HUES64 (cell line): ENCODE measurements at regions not wholly inside any gene's neighbourhood (a gene's known extent, or its start where the extent isn't known, plus 50 kb on each side); places are given as distances from the start of the nearest gene placed in this dataset.

ENCODE experiments used
- H3K27ac ChIP-seq: 2 replicates; pipeline ENCODE4 v1.7.0; 2013; ENCODE audit warnings: low read depth, low read length, inconsistent platforms
- H3K27me3 ChIP-seq: 2 replicates; pipeline ENCODE4 v1.6.1; 2013; ENCODE audit warnings: mild to moderate bottlenecking, low read length; ENCODE audit not compliant: insufficient read depth
- H3K36me3 ChIP-seq: 2 replicates; pipeline ENCODE4 v1.6.1; 2013; ENCODE audit warnings: mild to moderate bottlenecking, low read length; ENCODE audit not compliant: insufficient read depth
- H3K4me1 ChIP-seq: 2 replicates; pipeline ENCODE4 v1.6.1; 2013; ENCODE audit warnings: mild to moderate bottlenecking, low read length, moderate library complexity; ENCODE audit not compliant: insufficient read depth
- H3K4me3 ChIP-seq: 2 replicates; pipeline ENCODE4 v1.5.1; 2013; ENCODE audit warnings: mild to moderate bottlenecking, low read length, moderate library complexity
- H3K9ac ChIP-seq: 2 replicates; pipeline ENCODE4 v1.6.1; 2013; ENCODE audit warnings: mild to moderate bottlenecking, low read depth, low read length
- H3K9me3 ChIP-seq: 2 replicates; pipeline ENCODE4 v1.6.1; 2013; ENCODE audit warnings: low read depth, low read length; ENCODE audit not compliant: insufficient read depth
- WGBS: fragments of 150-250, 120-280 bp; methylation state at CpG from one replicate; pipeline ENCODE4 v1.1.7; 2013; ENCODE audit warnings: missing lambda C conversion rate; 5-methylcytosine and 5-hydroxymethylcytosine counted together

DNA sequence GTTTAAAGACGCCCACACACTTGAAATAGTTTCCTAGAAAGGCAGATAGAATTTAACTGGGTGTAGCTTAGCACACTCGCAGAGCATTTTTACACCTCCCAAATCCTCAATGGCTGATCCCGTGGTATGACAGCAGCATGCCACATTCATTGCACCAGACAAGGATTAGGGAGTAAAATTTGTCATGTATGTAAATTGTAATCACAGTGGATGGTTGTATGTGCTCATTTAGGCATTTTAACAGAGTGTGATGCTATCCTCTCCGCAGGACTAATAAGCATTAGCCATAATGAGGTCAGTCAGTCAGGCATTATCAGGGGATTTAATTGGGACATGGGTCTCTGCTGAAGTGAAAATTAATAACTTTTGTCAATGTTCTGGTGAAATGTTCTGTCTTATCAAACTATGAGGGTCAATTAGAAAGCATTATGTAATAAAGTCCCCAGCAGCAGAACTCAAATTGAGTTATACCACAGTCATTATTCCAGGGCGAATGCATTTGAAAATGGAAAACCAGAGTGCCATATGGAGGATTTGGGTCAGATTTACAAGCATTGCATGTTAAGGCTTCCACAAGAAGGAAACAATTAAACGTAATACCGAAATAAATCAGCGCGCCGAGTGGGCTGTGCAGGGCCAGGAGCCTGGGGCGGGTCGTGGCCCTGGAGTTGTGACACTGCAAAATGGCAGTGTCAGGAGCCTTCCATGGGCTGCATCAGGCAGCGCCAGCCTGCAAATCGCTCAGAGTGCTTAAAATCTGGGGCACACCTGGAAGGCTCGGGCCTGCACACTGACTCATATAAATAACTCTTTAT, 602.2 kb downstream of the BNC2 start:
- Histone ChIP-seq H3K27ac (no peak overlapping the region), H3K9me3 (no peaks in the 10 kb centered on the region), H3K4me3 (no peak overlapping the region), H3K9ac (no peak overlapping the region), H3K36me3 (no peaks in the 10 kb centered on the region), H3K4me1 (0 out of 2 replicates have a peak, but pooled peaks cover 4% of the 10 kb centered on the region), H3K27me3 (no peaks in the 10 kb centered on the region)
- 91% methylated on average over 15 of the region's 15 CpGs for WGBS

DNA sequence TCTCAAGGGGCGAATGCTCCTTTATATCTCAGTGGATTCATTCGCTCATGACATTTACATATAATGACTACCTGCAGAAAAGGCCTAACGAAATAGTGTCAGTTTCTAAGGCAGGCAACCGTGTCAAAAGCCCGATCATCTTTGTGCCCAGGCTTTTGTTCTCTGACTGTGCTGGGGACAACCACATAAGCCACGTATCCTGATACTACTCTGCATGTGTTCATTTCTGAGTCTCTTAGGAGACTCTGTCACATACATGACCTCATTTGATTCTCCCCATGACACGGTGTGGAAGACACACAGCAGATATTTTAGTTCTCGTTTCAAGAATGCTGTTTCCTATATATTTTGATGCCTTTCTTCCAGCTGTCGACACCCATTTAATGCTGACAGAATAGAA, 598.5 kb downstream of the BNC2 start:
- Histone ChIP-seq H3K9ac (no peak overlapping the region), H3K4me3 (no peak overlapping the region), H3K36me3 (no peaks in the 10 kb centered on the region), H3K27ac (no peak overlapping the region), H3K4me1 (0 out of 2 replicates have a peak, but pooled peaks cover 4% of the 10 kb centered on the region), H3K27me3 (no peaks in the 10 kb centered on the region), H3K9me3 (no peaks in the 10 kb centered on the region)
- WGBS: 89% methylated on average over 9 of the region's 9 CpGs

DNA sequence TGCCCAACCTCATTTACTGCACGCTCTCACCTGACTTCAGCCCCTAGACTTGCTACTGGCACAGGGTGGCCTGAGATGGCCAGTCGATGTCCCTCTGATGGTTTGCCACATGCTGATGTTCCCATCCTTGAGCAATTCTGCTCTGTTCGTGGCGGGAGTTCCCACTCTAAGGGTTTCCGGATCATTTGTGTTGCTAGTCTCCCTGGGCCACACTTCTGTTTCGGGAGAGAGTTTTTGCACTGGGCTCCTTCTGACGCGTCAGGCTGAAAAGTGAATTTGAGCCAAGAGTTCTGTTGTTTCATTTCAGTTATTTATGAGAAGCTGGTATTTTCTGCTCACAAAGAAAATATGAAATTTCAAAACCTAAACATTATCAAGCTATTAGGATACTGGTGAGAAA, 597.7 kb downstream of the BNC2 start:
- no peak overlapping the region for H3K9ac ChIP-seq
- no peaks in the 10 kb centered on the region for H3K36me3 ChIP-seq
- no peaks in the 10 kb centered on the region for H3K27me3 ChIP-seq
- H3K9me3 ChIP-seq: no peaks in the 10 kb centered on the region
- no peak overlapping the region for H3K4me3 ChIP-seq
- H3K4me1 ChIP-seq: 0 out of 2 replicates have a peak, but pooled peaks cover 1% of the 10 kb centered on the region
- H3K27ac ChIP-seq: no peak overlapping the region
- 93% methylated on average over 8 of the region's 8 CpGs for WGBS

DNA sequence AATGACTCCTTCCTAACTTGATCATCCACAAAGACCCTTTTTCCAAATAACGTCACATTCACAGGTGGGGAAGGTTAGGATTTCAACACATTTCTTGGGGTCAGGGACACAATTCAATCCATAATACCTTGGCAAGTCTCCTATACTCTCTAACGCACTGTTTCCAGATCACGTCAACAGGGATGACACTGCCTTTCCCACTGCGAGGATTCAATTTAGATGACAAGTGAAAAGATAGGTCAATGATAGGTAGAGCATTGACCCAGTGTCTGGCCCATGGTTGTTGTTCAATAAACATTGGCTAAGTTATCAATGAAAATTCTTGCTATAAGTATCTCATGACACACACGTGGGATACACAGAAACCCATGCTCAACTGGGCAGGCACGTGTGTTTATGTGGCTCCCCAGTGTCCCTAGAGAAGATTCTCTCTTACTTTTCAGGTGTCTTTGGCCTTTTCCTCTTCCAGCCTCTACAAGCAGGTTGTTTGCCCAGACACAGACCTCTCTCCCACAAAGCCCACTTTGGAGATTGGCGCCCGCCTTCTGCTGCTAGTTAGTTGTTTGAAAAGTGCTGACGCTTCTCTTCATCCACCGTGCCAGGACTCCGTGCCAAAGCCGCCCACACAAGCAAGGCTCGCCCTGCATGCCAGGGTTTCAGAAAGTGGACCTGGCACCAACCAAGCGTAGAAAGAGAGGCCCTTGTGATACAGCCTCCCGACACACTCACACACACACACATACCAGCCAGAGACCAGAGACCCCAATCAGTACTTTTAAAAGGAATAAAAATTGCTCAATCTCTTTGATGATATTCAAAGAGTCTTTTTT, 594.5 kb downstream of the BNC2 start:
- no peak overlapping the region for H3K4me3 ChIP-seq
- H3K9me3 ChIP-seq: no peaks in the 10 kb centered on the region
- no peaks in the 10 kb centered on the region for H3K27me3 ChIP-seq
- H3K9ac ChIP-seq: no peak overlapping the region
- H3K36me3 ChIP-seq: no peaks in the 10 kb centered on the region
- H3K27ac ChIP-seq: no peak overlapping the region
- H3K4me1 ChIP-seq: no peaks in the 10 kb centered on the region
- WGBS: 98% methylated on average over 15 of the region's 15 CpGs

DNA sequence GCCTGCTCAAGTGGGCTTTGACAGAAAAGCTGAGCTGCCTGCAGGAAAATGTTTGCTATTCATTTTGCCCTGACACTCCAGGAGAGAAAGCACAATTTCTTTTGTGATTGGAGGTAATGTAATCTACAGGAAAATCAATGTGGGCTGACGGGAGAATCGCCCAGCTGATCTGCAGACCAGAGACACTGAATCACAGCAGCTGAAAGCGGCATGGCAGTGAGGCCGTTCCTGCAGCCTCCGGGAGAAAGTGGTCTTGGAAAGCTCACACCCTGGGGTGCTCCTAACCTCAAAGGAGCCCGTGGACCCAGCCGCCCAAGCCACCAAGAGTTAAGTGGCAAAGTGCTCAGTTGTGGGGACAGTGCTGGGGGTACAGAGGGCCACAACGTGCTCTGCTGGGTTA, 593.6 kb downstream of the BNC2 start:
- Histone ChIP-seq H3K27me3 (no peaks in the 10 kb centered on the region), H3K4me1 (no peaks in the 10 kb centered on the region), H3K27ac (no peak overlapping the region), H3K9ac (no peak overlapping the region), H3K36me3 (no peaks in the 10 kb centered on the region), H3K4me3 (no peak overlapping the region), H3K9me3 (no peaks in the 10 kb centered on the region)
- 90% methylated on average over 8 of the region's 8 CpGs for WGBS

DNA sequence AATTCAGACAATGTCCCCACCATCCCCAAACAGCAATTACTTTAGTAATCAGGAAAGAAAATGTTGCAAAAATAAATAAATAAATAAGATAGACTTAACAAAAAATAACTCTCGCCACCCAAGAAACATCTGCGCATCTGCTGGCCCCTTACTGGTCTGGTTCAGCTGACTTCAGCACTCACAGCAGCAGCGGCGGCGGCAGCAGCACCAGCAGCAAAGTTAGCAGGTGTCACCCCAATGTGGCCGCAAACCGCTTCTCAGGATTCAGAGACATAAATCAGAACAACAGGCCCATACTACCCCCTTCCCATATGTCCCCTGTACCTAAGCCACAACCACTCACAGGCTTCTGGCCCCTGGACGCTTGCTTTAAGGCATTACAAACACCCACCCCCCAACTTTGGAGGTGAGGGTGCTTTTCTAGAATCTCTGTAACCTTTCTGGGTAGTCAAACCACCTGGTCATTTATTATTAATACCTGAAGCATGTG, 593.0 kb downstream of the BNC2 start:
- Histone ChIP-seq H3K4me3 (no peak overlapping the region), H3K36me3 (no peaks in the 10 kb centered on the region), H3K4me1 (no peaks in the 10 kb centered on the region), H3K9me3 (no peaks in the 10 kb centered on the region), H3K9ac (no peak overlapping the region), H3K27ac (no peak overlapping the region), H3K27me3 (no peaks in the 10 kb centered on the region)
- 85% methylated on average over 8 of the region's 8 CpGs for WGBS

DNA sequence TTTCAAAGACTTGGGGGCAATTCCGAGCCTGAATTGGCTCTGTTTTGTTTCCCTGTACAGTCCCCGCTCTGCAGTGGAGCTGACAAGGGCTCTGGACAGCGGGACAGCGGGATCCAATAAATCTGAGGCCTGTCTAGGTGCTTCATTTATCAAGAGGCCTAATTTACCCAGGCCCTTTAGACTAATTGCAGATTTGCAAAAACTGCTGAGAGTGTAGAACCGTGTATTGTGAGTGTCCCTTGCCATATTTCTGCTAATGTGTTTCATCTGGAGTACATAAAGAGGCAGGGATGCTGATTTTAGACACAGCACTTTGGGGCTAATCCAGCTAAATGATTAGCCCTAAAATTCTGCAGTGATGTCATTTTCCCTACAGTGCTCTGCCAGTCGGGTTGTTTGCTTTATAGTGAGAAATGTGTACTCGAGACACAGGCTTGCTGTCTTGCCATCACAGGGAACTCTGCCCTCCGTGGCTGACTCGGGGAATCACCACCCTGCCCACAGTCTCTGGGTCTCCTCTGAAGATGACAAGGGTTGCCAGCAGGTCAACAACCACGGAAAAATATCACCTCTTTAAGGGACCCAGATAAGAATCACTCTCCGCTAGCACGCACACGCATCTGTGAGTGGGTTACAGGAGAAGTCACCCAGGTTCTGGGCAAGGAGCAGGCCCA, 592.0 kb downstream of the BNC2 start:
- no peaks in the 10 kb centered on the region for H3K27me3 ChIP-seq
- 92% methylated on average over 13 of the region's 13 CpGs for WGBS
- no peaks in the 10 kb centered on the region for H3K36me3 ChIP-seq
- no peak overlapping the region for H3K4me3 ChIP-seq
- no peaks in the 10 kb centered on the region for H3K9me3 ChIP-seq
- no peaks in the 10 kb centered on the region for H3K4me1 ChIP-seq
- H3K9ac ChIP-seq: no peak overlapping the region
- H3K27ac ChIP-seq: no peak overlapping the region

DNA sequence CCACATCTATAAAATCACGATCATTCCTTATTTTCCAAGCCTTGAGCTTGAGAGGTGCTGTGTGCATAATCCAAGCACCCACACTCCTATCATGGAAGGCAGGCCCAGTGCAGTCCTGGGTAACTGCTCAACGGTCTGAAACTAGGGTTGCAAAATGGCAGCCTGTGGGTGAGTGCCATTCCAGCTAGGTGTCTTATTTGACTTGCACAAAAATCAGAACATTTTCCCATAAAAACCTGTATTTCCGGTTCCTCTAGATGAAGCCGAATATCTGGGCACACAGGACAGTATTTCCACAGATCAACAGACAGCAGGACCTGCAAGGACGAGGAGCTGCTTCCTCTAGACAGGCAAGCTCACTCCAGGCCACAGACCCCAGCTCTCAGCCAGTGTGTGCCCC, 588.8 kb downstream of the BNC2 start:
- H3K27me3 ChIP-seq: no peaks in the 10 kb centered on the region
- no peak overlapping the region for H3K4me3 ChIP-seq
- H3K9ac ChIP-seq: no peak overlapping the region
- no peaks in the 10 kb centered on the region for H3K9me3 ChIP-seq
- WGBS: 94% methylated on average over 5 of the region's 5 CpGs
- H3K4me1 ChIP-seq: no peaks in the 10 kb centered on the region
- no peaks in the 10 kb centered on the region for H3K36me3 ChIP-seq
- H3K27ac ChIP-seq: no peak overlapping the region

DNA sequence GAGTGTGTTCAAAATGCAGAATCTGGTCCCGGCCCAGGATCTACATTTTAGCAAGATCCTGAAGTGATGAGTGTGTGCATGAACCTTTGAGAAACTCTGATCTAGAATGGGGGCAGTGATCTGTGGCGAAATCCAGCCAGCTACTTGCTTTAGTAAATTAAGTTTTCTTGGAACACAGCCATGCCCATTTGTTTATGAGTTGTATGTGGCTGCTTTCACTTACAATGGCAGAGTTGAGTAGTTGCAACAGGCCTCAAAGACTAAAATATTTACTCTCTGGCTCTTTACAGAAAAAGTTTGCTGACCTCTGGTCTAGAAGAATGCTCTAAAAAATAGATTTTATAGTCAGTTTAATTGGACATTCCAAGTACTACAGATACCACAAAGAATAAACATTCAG, 588.3 kb downstream of the BNC2 start:
- no peak overlapping the region for H3K4me3 ChIP-seq
- 79% methylated on average over 2 of the region's 2 CpGs for WGBS
- H3K4me1 ChIP-seq: no peaks in the 10 kb centered on the region
- no peak overlapping the region for H3K9ac ChIP-seq
- no peaks in the 10 kb centered on the region for H3K36me3 ChIP-seq
- H3K9me3 ChIP-seq: no peaks in the 10 kb centered on the region
- no peak overlapping the region for H3K27ac ChIP-seq
- no peaks in the 10 kb centered on the region for H3K27me3 ChIP-seq

DNA sequence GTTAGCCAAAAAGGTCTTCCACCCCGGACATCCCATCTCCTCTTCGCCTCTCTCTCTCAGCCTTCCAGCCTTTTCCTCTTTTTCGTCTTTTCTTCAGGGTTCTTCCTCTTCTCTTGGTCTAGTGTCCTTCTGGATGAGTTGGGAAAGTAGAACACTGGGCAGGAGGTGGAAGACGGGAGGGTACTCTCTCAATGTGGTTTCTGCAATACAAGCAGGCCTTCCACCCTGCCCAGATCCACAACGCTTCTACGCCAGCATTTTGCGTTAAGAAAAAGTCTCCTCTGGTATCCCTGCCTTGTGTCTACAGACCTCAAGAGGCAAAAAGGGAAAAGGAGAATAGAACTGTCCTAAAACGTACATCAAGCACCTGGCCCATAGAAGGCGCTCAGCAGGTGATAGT, 587.8 kb downstream of the BNC2 start:
- Histone ChIP-seq H3K36me3 (no peaks in the 10 kb centered on the region), H3K9me3 (no peaks in the 10 kb centered on the region), H3K9ac (no peak overlapping the region), H3K4me1 (no peaks in the 10 kb centered on the region), H3K27me3 (no peaks in the 10 kb centered on the region), H3K4me3 (no peak overlapping the region), H3K27ac (no peak overlapping the region)
- WGBS: 81% methylated on average over 8 of the region's 9 CpGs

DNA sequence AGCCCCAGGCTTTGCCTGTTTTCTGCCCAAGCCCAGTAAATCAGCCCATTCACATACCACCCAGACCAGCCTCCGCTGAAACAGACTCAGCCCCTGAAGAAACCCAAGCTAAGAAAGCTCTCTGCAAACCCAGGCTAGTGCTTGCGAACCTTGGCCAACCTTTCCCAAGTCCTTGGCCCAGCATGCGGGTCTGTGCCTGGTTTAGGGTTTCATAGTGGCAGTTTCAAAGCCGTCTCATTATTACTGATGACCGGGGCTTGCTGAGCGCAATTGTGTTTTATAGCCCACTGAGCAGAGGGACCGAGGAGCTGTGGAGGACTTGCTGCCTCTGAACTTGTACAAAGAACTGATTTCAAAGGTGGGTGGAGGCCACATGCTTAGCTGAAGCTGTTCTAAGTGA, 584.3 kb downstream of the BNC2 start:
- Histone ChIP-seq H3K9me3 (no peaks in the 10 kb centered on the region), H3K27ac (no peak overlapping the region), H3K36me3 (no peaks in the 10 kb centered on the region), H3K4me3 (no peak overlapping the region), H3K27me3 (no peaks in the 10 kb centered on the region), H3K4me1 (no peaks in the 10 kb centered on the region), H3K9ac (no peak overlapping the region)
- WGBS: 86% methylated on average over 7 of the region's 7 CpGs
